Kidney (tissue), 13 donors: ENCODE measurements at regions not wholly inside any gene's neighbourhood (a gene's known extent, or its start where the extent isn't known, plus 50 kb on each side); places are given as distances from the start of the nearest gene placed in this dataset.

Experiments
- DNase-seq, 5 donors: peaks; one replicate each; pipeline ENCODE4 v3.0.0-alpha.2; 2013 to 2020
- FAIRE-seq: peaks from 2 replicates; lab custom pipeline; 2012; peaks lifted over from hg19 to GRCh38; lab: Jason Lieb, UNC
- H3K27ac ChIP-seq, 2 donors: one replicate each; pipeline ENCODE4 v1.7.0; 2013; ENCODE audit warnings: low read depth in 2 of 2, low read length in 2 of 2, inconsistent platforms in 1 of 2
- H3K27me3 ChIP-seq: one replicate; pipeline ENCODE4 v1.7.1; 2013; ENCODE audit warnings: low read length, inconsistent platforms; ENCODE audit not compliant: control insufficient read depth, insufficient read depth
- H3K36me3 ChIP-seq, 3 donors: one replicate each; pipeline versions ENCODE4 v1.7.0 to v1.7.1; 2013; ENCODE audit warnings: low read length in 3 of 3, control low read depth in 1 of 3, inconsistent platforms in 1 of 3; ENCODE audit not compliant: insufficient read depth in 3 of 3, control insufficient read depth in 2 of 3
- H3K4me1 ChIP-seq, 3 donors: one replicate each; pipeline versions ENCODE4 v1.7.0 to v1.7.1; 2013; ENCODE audit warnings: low read length in 3 of 3, inconsistent platforms in 1 of 3, low read depth in 1 of 3; ENCODE audit not compliant: control insufficient read depth in 2 of 3, insufficient read depth in 2 of 3
- H3K4me3 ChIP-seq, 3 donors: one replicate each; pipeline versions ENCODE4 v1.7.0 to v1.8.1; 2013; ENCODE audit warnings: low read length in 3 of 3, control low read depth in 1 of 3, inconsistent platforms in 1 of 3
- H3K9ac ChIP-seq, 3 donors: one replicate each; pipeline versions ENCODE4 v1.7.0 to v1.7.1; 2013; ENCODE audit warnings: low read length in 3 of 3, control low read depth in 1 of 3, inconsistent platforms in 1 of 3
- H3K9me3 ChIP-seq, 3 donors: one replicate each; pipeline versions ENCODE4 v1.7.0 to v1.7.1; 2013; ENCODE audit warnings: low read length in 3 of 3, control low read depth in 1 of 3, inconsistent platforms in 1 of 3; ENCODE audit not compliant: control insufficient read depth in 2 of 3, insufficient read depth in 1 of 3
- CTCF ChIP-seq: IDR thresholded peaks from 3 replicates; pipeline ENCODE4 v1.5.1; 2012; ENCODE audit warnings: mild to moderate bottlenecking, moderate library complexity, borderline replicate concordance; ENCODE audit not compliant: insufficient read depth; ENCODE audit errors: extremely low read depth
- intact Hi-C: fragments of 100-400 bp; cut with DNase I; formaldehyde crosslinking; loops from one replicate; pipeline ENCODE4 v1.11.1; 2022
- donor health status: control.
- donor health status: control.
- donor health status: control.
- donor health status: control.
- donor health status: control.
- donor health status: DM: yes; HTN: yes; CAD: no.
- donor health status: Normal renal cell carcinoma (clear cell type).

GRCh38 chr14:92259613-92260357, 63.2 kb upstream of the SLC24A4 start:
- H3K9ac ChIP-seq = no peak overlapping the region
- DNase-seq (no peak), FAIRE-seq (no peak)
- no peaks in the 10 kb centered on the region for H3K36me3 ChIP-seq
- intact Hi-C loops = no loop called here
- TF ChIP-seq CTCF = no peak
- no peak overlapping the region for H3K27ac ChIP-seq
- no peak overlapping the region for H3K4me3 ChIP-seq
- no peaks in the 10 kb centered on the region for H3K27me3 ChIP-seq
- no peaks in the 10 kb centered on the region for H3K4me1 ChIP-seq
- H3K9me3 ChIP-seq = no peaks in the 10 kb centered on the region

- Histone ChIP-seq H3K4me3 (no peak overlapping the region), H3K27me3 (no peaks in the 10 kb centered on the region), H3K9ac (no peak overlapping the region), H3K36me3 (no peaks in the 10 kb centered on the region), H3K9me3 (no peaks in the 10 kb centered on the region), H3K4me1 (no peaks in the 10 kb centered on the region), H3K27ac (no peak overlapping the region)
- FAIRE-seq (no peak), DNase-seq (no peak)
- intact Hi-C loops = no loop called here
- no peak for TF ChIP-seq CTCF
Observed at GRCh38 chr14:92263681-92264080, 59.3 kb upstream of the SLC24A4 start.

- no peak for TF ChIP-seq CTCF
Observed at GRCh38 chr14:92264195-92264594, 58.8 kb upstream of the SLC24A4 start.

More at GRCh38 chr14:92264195-92264594, 58.8 kb upstream of the SLC24A4 start:
- Histone ChIP-seq H3K36me3 (no peaks in the 10 kb centered on the region), H3K4me1 (no peaks in the 10 kb centered on the region), H3K27ac (no peak overlapping the region), H3K9me3 (no peaks in the 10 kb centered on the region), H3K9ac (no peak overlapping the region), H3K4me3 (no peak overlapping the region), H3K27me3 (no peaks in the 10 kb centered on the region)
- intact Hi-C loops = no loop called here
- DNase-seq (no peak), FAIRE-seq (no peak)
